Muscle of leg (tissue), 3 donors: ENCODE measurements at regions not wholly inside any gene's neighbourhood (a gene's known extent, or its start where the extent isn't known, plus 50 kb on each side); places are given as distances from the start of the nearest gene placed in this dataset.
"Not testable (repeated sequence)": the region's sequence is repeated elsewhere in the genome, so short reads cannot be mapped to it uniquely, and the experiment has no call there.

Experiments used
- DNase-seq: peaks from one replicate; pipeline ENCODE4 v3.0.0; 2013
- H3K27ac ChIP-seq: one replicate; pipeline ENCODE4 v1.5.1; 2013; ENCODE audit warnings: mild to moderate bottlenecking, low read length, control low read depth
- H3K27me3 ChIP-seq: one replicate; pipeline ENCODE4 v1.6.1; 2013; ENCODE audit warnings: low read length; ENCODE audit not compliant: control insufficient read depth, insufficient read depth
- H3K36me3 ChIP-seq: one replicate; pipeline ENCODE4 v1.6.1; 2013; ENCODE audit warnings: low read length; ENCODE audit not compliant: control insufficient read depth, insufficient read depth
- H3K4me1 ChIP-seq: one replicate; pipeline ENCODE4 v1.6.1; 2013; ENCODE audit warnings: low read length; ENCODE audit not compliant: control insufficient read depth, insufficient read depth
- H3K4me3 ChIP-seq: one replicate; pipeline ENCODE4 v1.5.1; 2013; ENCODE audit warnings: low read length, control low read depth
- H3K9me3 ChIP-seq: replicated peaks from 2 replicates; pipeline ENCODE4 v1.6.1; 2013; ENCODE audit warnings: low read depth, low read length; ENCODE audit not compliant: control insufficient read depth
- WGBS: methylation state at CpG from one replicate; pipeline ENCODE4 v1.1.5; 2013; ENCODE audit warnings: missing lambda C conversion rate; ENCODE audit not compliant: insufficient coverage; 5-methylcytosine and 5-hydroxymethylcytosine counted together

DNA sequence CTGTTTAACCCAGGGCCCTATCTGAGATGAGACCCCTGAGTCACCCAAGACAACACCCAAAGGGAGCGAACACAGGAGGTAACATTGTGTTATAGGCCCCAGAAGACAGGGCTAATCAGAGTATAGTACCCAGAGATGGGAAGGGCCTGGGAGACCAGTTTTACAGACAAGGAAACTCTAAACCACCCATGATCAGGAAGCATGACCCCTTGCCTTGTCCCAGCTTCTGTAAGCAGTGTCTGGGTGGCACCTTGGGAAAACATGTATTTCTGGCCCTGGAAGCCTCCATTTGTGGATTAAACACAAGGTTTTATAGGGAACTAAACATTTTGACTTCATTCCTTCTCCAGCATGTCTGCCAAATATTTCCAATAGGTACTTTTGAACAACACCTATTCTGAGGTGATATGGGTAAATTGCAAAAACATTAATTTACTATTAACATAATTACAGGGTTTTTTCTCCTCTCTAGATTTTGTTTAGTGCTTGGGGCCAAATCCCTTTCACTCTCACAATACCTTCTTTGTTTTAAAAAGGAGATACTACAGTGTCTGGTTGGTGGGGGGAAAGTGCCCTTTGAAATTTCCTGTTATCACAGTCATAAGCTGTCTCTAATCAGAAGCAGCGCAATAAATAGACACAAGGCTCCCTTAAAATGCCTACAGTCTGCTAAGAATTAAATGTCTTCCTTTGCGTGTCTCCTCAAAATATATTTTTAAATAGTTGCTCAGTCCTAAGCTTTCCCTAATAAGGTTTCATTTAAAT is 341.1 kb downstream of the BCL11A start:
- no CpG with 5 or more reads among the region's 3 CpGs for WGBS
- no peak for DNase-seq
- H3K9me3 ChIP-seq: no peaks in the 10 kb centered on the region
- peaks cover 3% of the 10 kb centered on the region for H3K4me1 ChIP-seq
- no peak overlapping the region for H3K27ac ChIP-seq
- H3K4me3 ChIP-seq: no peak overlapping the region
- H3K36me3 ChIP-seq: no peaks in the 10 kb centered on the region
- peaks cover 5% of the 10 kb centered on the region for H3K27me3 ChIP-seq

DNA sequence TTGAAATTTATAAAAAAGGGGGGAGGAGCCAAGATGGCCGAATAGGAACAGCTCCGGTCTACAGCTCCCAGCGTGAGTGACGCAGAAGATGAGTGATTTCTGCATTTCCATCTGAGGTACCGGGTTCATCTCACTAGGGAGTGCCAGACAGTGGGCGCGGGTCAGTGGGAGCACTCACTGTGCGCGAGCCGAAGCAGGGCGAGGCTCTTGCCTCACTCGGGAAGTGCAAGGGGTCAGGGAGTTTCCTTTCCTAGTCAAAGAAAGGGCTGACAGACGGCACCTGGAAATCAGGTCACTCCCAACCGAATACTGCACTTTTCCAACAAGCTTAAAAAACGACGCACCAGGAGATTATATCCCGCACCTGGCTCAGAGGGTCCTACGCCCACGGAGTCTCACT is 364.4 kb downstream of the BCL11A start:
- not testable (repeated sequence) for H3K4me1 ChIP-seq, H3K9me3 ChIP-seq, H3K36me3 ChIP-seq, H3K27ac ChIP-seq, H3K4me3 ChIP-seq, H3K27me3 ChIP-seq, DNase-seq
- 92% methylated on average over 12 of the region's 19 CpGs for WGBS

DNA sequence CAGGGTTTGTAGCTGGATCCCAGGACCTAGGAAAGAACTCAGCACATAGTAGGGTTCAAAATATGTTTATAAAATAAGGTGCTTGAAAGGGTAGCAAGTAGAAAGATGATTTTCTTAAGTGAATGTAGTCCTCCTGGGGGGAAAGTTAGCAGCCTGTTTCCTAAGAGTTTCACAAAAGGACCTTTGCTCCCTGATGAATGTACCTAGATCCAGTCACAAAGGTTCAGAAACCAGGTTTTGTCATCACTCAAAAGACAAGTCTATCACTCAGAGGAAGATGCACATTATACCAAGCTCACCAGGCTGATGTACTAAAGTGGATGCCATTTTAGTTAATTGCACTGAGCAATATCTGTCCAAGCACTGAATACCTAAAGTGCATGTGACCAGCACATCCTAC is 378.2 kb downstream of the BCL11A start:
- H3K27ac ChIP-seq: no peak overlapping the region
- no peaks in the 10 kb centered on the region for H3K36me3 ChIP-seq
- no peak for DNase-seq
- H3K27me3 ChIP-seq: no peaks in the 10 kb centered on the region
- no peak overlapping the region for H3K4me3 ChIP-seq
- no peaks in the 10 kb centered on the region for H3K9me3 ChIP-seq
- H3K4me1 ChIP-seq: no peaks in the 10 kb centered on the region

DNA sequence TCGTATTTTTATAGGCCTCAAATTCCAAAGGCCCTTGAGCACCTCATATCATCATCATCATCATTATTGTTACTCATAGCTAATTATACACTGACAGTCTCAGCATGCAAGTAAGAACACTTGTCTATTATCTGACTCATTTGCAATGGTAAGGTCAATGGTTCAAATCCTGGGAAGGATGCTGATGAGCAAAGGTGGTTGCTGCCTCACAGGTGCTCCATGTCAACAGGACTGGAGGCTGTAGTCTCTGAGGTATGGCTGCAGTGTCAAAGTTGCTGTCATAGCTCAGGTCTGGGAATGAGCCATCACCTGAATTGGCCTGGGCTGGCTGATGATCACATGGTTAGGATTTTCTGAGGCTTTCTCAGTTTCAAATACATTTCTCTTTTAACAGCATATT is 379.3 kb downstream of the BCL11A start:
- no CpG with 5 or more reads among the region's 1 CpG for WGBS
- Histone ChIP-seq H3K27ac (no peak overlapping the region), H3K4me3 (no peak overlapping the region), H3K4me1 (no peaks in the 10 kb centered on the region), H3K27me3 (no peaks in the 10 kb centered on the region), H3K9me3 (no peaks in the 10 kb centered on the region), H3K36me3 (no peaks in the 10 kb centered on the region)
- DNase-seq: no peak

DNA sequence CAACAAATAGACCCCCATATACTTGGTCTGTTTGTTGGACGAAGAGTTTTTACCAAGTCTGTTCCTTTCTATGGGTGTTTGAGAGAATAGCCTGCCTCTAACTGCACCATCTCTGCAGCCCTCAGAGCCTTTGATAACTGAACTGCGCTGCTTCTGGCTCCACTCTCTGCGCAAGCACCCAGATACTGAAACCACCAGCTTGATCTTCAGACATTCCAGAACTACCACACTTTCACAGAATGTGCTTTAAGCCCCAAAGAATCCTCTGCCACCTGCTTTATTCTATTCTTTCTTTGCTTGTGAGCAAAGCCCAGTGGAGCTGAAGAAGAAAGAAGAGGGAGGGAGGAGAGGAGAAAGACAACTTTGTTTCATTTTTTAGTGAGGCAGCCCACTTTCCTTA is 380.7 kb downstream of the BCL11A start:
- Histone ChIP-seq H3K36me3 (no peaks in the 10 kb centered on the region), H3K27ac (no peak overlapping the region), H3K9me3 (no peaks in the 10 kb centered on the region), H3K4me3 (no peak overlapping the region), H3K4me1 (no peaks in the 10 kb centered on the region), H3K27me3 (no peaks in the 10 kb centered on the region)
- DNase-seq: no peak
- WGBS: no CpG with 5 or more reads among the region's 3 CpGs

GRCh38 chr2:60170272-60170671 is 383.2 kb downstream of the BCL11A start:
- Histone ChIP-seq H3K4me1 (no peaks in the 10 kb centered on the region), H3K4me3 (no peak overlapping the region), H3K27me3 (no peaks in the 10 kb centered on the region), H3K36me3 (no peaks in the 10 kb centered on the region), H3K9me3 (no peaks in the 10 kb centered on the region), H3K27ac (no peak overlapping the region)
- no peak for DNase-seq
- no CpG with 5 or more reads among the region's 3 CpGs for WGBS

DNA sequence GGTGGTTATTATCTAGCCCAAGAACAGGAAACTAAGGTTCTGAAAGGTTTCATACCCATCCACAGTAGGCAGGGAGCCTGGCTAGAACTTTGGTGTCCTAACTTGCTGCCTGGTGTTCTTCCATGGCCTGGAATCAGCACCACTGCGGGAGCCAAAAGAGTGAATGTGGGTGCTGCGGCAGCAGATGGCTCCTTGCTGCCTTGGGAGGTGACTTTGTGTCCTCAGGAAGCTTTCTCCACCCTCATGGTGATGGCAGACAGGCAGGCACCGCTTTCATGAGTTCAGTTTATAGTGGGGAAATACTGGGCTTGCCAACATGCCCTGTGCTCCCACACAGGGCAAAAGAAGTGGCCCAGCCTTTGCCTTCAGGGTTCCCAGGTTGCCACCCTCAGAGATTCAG is 385.2 kb downstream of the BCL11A start:
- H3K4me3 ChIP-seq: no peak overlapping the region
- DNase-seq: no peak
- no peaks in the 10 kb centered on the region for H3K36me3 ChIP-seq
- WGBS: 100% methylated on average over 3 of the region's 3 CpGs
- H3K9me3 ChIP-seq: no peaks in the 10 kb centered on the region
- H3K4me1 ChIP-seq: no peaks in the 10 kb centered on the region
- H3K27me3 ChIP-seq: no peaks in the 10 kb centered on the region
- H3K27ac ChIP-seq: no peak overlapping the region

- no peaks in the 10 kb centered on the region for H3K36me3 ChIP-seq
- H3K4me3 ChIP-seq: no peak overlapping the region
- H3K4me1 ChIP-seq: no peaks in the 10 kb centered on the region
- no peaks in the 10 kb centered on the region for H3K9me3 ChIP-seq
- WGBS: 86% methylated on average over 2 of the region's 4 CpGs
- no peaks in the 10 kb centered on the region for H3K27me3 ChIP-seq
- no peak overlapping the region for H3K27ac ChIP-seq
- DNase-seq: no peak
These were observed 386.4 kb downstream of the BCL11A start for GRCh38 chr2:60167089-60167488.

DNA sequence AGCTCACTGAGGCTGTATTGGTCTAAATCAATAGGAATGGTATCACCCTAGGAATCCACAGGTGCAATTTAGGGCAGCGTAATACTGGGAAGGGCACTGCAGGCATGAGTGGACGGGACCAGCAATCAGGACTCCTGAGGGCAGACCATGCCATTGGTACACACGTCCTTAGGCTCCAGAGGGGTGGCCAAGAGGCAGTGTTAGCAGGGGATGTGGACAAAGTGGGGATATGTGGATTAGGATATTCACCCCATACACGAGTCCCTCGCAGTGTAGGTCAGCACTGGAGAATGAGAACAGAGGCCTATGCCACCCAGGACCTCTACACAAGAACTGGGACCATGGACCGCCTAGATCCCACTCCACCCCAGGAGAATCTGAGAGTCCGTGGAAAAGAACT is 389.8 kb downstream of the BCL11A start:
- WGBS: 91% methylated on average over 3 of the region's 7 CpGs
- Histone ChIP-seq H3K4me1 (no peaks in the 10 kb centered on the region), H3K36me3 (no peaks in the 10 kb centered on the region), H3K4me3 (no peak overlapping the region), H3K27ac (no peak overlapping the region), H3K27me3 (no peaks in the 10 kb centered on the region), H3K9me3 (no peaks in the 10 kb centered on the region)
- no peak for DNase-seq

GRCh38 chr2:60159519-60159918 is 393.9 kb downstream of the BCL11A start:
- WGBS: no CpG with 5 or more reads among the region's 2 CpGs
- no peak overlapping the region for H3K4me3 ChIP-seq
- DNase-seq: no peak

GRCh38 chr2:60158262-60158661 is 395.2 kb downstream of the BCL11A start:
- no CpG with 5 or more reads among the region's 1 CpG for WGBS
- no peak overlapping the region for H3K4me3 ChIP-seq
- no peak for DNase-seq

More at GRCh38 chr2:60159519-60159918, 393.9 kb downstream of the BCL11A start:
- H3K27me3 ChIP-seq: no peaks in the 10 kb centered on the region
- H3K4me1 ChIP-seq: no peaks in the 10 kb centered on the region
- H3K27ac ChIP-seq: no peak overlapping the region
- no peaks in the 10 kb centered on the region for H3K36me3 ChIP-seq
- no peaks in the 10 kb centered on the region for H3K9me3 ChIP-seq

More at GRCh38 chr2:60158262-60158661, 395.2 kb downstream of the BCL11A start:
- Histone ChIP-seq H3K36me3 (no peaks in the 10 kb centered on the region), H3K27ac (no peak overlapping the region), H3K4me1 (no peaks in the 10 kb centered on the region), H3K9me3 (no peaks in the 10 kb centered on the region), H3K27me3 (no peaks in the 10 kb centered on the region)
